Activated T-cell treated with anti-CD3 and anti-CD28 coated beads, Interleukin-2, amount 50 U/mL, for 24 hours (primary cell): ENCODE measurements at regions not wholly inside any gene's neighbourhood (a gene's known extent, or its start where the extent isn't known, plus 50 kb on each side); places are given as distances from the start of the nearest gene placed in this dataset.
"Not testable (repeated sequence)": the region's sequence is repeated elsewhere in the genome, so short reads cannot be mapped to it uniquely, and the experiment has no call there.

Experiments used
- DNase-seq: peaks from one replicate; pipeline ENCODE4 v3.0.0-alpha.2; 2020
- H3K27ac Mint-ChIP-seq: 2 replicates; pipeline ENCODE4 v1.8.0; 2020; ENCODE audit warnings: mild to moderate bottlenecking, mixed read lengths
- H3K27me3 Mint-ChIP-seq: 2 replicates; pipeline ENCODE4 v1.8.0; 2020; ENCODE audit warnings: mixed read lengths
- H3K36me3 Mint-ChIP-seq: 2 replicates; pipeline ENCODE4 v1.8.0; 2020; ENCODE audit warnings: low read depth, mixed read lengths
- H3K4me1 Mint-ChIP-seq: 2 replicates; pipeline ENCODE4 v1.8.0; 2020; ENCODE audit warnings: low read depth, mixed read lengths
- H3K4me3 Mint-ChIP-seq: 2 replicates; pipeline ENCODE4 v1.8.0; 2020; ENCODE audit warnings: mild to moderate bottlenecking, moderate library complexity, mixed read lengths
- H3K9me3 Mint-ChIP-seq: 2 replicates; pipeline ENCODE4 v1.8.0; 2020; ENCODE audit warnings: mixed read lengths

DNA sequence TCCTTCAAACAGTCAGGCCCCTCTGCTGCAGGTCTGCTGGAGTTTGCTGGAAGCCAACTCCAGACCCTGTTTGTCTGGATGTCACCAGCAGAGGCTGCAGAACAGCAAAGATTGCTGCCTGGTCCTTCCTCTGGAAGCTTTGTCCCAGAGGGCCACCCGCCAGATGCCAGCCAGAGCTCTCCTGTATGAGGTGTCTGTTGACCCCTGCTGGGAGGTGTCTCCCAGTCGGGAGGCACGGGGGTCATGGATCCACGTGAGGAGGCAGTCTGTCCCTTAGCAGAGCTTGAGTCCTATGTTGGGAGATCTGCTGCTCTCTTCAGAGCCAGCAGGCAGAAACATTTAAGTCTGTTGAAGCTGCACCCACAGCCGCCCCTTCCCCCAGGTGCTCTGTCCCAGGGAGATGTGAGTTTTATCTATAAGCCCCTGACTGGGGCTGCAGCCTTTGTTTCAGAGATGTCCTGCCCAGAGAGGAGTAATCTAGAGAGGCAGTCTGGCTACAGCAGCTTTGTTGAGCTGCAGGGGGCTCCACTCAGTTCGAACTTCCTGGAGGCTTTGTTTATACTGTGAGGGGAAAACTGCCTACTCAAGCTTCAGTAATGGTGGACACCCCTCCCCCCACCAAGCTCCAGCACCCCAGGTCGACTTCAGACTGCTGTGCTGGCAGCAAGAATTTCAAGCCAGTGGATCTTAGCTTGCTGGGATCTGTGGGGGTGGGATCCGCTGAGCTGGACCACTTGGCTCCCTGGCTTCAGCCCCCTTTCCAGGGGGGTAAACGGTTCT is 72.1 kb downstream of the OGFRL1 start:
- not testable (repeated sequence) for H3K4me3 Mint-ChIP-seq, H3K9me3 Mint-ChIP-seq, H3K36me3 Mint-ChIP-seq, H3K4me1 Mint-ChIP-seq, H3K27ac Mint-ChIP-seq, DNase-seq
- peaks cover 36% of the 10 kb centered on the region for H3K27me3 Mint-ChIP-seq

DNA sequence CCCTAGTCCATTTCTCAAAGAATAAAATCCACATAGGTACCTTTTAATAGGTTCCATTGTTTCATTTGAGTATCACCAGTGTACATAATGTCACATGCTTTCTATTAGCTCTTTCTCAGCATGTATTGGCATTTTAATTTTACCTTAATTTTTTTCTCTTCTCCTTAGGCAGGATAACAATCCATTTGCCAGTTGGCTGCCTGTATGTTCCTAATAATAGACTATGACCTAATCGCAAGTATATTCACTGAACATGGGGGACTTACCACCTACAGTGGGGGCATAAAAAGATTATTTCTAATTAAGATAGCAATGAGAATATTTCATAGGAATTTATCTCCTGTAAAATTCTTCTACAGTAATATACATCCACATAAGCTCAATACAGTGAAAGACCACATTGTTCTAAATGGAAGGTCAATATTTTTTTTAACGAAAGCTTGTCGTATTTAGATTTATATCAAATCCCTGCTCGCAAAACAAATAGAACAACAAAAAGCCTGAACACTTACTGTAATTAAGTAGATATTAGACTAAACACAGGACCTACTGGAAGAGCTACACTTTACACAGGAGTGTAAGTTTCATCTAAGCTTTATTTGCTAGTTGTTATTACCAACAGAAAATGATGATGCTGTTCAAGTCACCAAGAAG is 76.4 kb downstream of the OGFRL1 start:
- H3K4me3 Mint-ChIP-seq = no peak overlapping the region
- no peak for DNase-seq
- H3K27ac Mint-ChIP-seq = no peak overlapping the region

DNA sequence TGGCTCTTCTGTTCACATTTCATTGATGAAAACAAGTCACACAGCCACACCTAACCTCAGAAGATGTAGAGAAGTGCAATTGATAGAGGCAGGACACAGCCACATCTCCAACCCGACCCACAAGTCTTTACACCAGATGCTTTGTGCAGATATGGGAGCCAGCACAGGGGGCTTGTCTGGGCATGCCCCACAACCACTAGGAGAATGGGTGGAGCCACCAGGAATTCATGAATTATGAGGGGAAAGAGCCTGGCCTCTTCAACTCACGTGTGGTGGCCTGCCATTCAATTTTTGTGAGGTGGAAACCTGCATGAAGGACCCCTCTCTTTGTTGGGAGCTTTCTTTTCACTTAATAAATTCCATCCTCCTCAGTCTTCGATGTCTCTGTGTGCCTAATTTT is 79.1 kb downstream of the OGFRL1 start:
- Mint-ChIP-seq H3K9me3 (no peaks in the 10 kb centered on the region), H3K36me3 (no peaks in the 10 kb centered on the region), H3K27ac (no peak overlapping the region), H3K4me1 (peaks cover 4% of the 10 kb centered on the region), H3K27me3 (peaks cover 22% of the 10 kb centered on the region), H3K4me3 (no peak overlapping the region)
- no peak for DNase-seq

More for the DNA sequence above, 76.4 kb downstream of the OGFRL1 start:
- Mint-ChIP-seq H3K27me3 (peaks cover 29% of the 10 kb centered on the region), H3K9me3 (no peaks in the 10 kb centered on the region), H3K36me3 (no peaks in the 10 kb centered on the region), H3K4me1 (peaks cover 4% of the 10 kb centered on the region)

DNA sequence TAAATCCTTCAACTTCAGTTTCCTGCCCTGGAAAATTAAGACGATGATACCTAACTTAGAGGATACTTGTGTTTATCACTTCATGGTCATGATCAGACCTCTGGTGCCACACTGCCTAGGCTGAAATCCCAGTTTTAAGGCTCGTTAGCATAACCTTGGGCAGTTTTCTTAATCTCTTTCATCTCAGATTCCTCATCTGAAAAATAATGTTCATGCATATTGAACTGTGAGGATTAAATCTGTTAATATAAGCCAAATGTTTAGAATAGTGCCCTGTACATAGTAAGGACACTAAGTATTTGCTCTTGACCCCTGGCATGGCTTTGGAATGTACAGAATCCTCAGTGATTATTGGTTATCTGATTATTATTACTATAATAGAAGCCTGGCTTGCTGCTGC is 79.7 kb downstream of the OGFRL1 start:
- no peak for DNase-seq
- Mint-ChIP-seq H3K36me3 (no peaks in the 10 kb centered on the region), H3K4me1 (peaks cover 4% of the 10 kb centered on the region), H3K9me3 (no peaks in the 10 kb centered on the region), H3K27me3 (peaks cover 19% of the 10 kb centered on the region), H3K27ac (no peak overlapping the region), H3K4me3 (no peak overlapping the region)

DNA sequence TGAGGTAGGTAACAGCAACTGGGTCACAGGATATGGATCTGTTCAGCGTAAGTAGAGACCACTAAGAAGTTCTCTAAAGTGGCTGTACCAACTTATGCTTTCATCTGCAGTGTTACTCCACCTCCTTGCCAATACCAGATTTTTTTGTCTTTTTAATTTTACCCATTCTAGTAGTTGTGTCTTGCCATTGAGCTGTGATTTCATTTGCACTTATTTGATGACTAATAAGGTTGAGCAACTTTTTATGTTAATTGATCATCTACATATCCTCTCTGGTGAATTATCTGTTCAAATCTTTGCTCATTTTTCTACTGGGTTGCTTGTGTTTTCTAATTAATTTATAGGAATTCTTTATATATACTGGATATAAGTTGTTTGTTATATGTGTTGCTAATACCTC is 82.9 kb downstream of the OGFRL1 start:
- H3K4me1 Mint-ChIP-seq = peaks cover 2% of the 10 kb centered on the region
- H3K36me3 Mint-ChIP-seq = no peaks in the 10 kb centered on the region
- peaks cover 4% of the 10 kb centered on the region for H3K9me3 Mint-ChIP-seq
- H3K27ac Mint-ChIP-seq = no peak overlapping the region
- H3K27me3 Mint-ChIP-seq = peaks cover 27% of the 10 kb centered on the region
- no peak overlapping the region for H3K4me3 Mint-ChIP-seq
- DNase-seq = no peak

DNA sequence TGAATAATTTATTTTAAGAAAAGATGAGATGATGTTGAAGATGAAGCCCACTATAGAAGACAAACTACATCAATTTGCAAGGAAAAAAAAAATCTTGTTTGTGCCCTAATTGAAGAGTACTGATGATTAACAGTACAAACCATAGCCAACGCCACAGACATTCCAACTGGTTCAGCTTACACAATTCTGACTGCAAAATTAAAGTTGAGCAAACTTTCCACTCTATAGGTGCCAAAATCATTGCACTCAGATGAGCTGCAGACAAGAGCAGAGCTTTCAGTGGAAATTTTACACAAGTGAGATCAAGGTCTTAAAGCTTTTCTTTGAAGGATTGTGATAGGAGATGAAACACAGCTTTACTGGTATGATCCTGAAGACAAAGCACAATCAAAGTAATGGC is 85.3 kb downstream of the OGFRL1 start:
- Mint-ChIP-seq H3K4me3 (no peak overlapping the region), H3K27me3 (peaks cover 23% of the 10 kb centered on the region)

DNA sequence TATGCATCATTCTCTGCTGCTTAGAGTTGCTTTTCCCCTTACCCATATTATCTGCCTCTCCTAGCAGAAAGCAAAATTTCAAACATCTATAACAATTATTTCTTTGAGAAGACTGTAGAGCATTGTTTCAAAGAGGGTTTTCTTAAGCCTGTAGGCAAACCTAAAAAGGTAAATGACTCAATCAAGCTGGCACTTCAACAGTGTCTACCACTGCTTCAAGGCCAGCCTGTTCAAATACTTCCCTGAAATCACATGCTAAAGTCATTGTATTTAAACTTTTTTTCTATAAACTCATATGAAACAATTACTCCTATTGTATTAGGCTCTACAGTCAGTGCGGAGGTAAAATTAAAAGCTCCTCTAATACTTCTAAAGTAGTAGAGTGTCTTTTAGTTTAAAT is 87.1 kb downstream of the OGFRL1 start:
- Mint-ChIP-seq H3K27me3 (peaks cover 22% of the 10 kb centered on the region), H3K36me3 (no peaks in the 10 kb centered on the region), H3K9me3 (peaks cover 4% of the 10 kb centered on the region), H3K4me3 (no peak overlapping the region), H3K27ac (no peak overlapping the region), H3K4me1 (no peaks in the 10 kb centered on the region)
- no peak for DNase-seq

More for the DNA sequence above, 85.3 kb downstream of the OGFRL1 start:
- Mint-ChIP-seq H3K36me3 (no peaks in the 10 kb centered on the region), H3K9me3 (peaks cover 4% of the 10 kb centered on the region), H3K4me1 (no peaks in the 10 kb centered on the region), H3K27ac (no peak overlapping the region)
- DNase-seq = no peak

DNA sequence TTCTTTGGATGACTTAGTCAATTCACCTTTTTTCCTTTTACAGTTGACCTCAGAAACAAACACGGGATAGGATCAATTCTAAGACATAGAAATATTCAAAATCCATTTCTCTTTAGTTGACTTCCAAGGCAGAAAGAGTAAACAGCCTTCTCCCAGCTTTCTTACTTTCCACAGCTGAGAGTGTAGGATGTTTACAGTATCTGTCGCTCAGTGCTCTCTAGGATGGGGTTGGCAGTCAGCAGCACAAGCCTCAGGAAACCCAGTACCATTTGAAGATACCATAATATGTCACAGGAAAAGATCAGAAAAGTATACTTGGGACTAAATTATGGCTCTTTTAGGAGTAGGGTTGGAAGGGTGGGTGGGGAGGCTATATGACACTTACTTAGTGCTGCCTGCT is 88.2 kb downstream of the OGFRL1 start:
- DNase-seq = no peak
- Mint-ChIP-seq H3K4me3 (no peak overlapping the region), H3K36me3 (no peaks in the 10 kb centered on the region), H3K4me1 (no peaks in the 10 kb centered on the region), H3K9me3 (peaks cover 4% of the 10 kb centered on the region), H3K27ac (no peak overlapping the region), H3K27me3 (peaks cover 17% of the 10 kb centered on the region)

DNA sequence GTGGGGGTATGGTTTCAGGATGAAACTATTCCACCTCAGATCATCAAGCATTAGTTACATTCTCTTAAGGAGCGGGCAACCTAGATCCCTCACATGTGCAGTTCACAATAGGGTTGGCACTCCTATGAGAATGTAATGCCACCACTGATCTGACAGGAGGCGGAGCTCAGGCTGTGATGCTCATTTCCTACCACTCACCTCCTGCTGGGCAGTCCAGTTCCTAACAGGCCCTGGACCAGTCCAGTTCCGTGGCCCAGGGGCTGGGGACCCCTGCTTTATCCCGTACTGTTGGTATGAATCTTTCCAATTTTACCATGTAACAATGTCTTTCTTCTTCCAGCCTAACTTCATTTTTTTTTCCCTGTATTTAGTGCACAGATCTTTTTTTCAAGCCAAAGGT is 94.9 kb downstream of the OGFRL1 start:
- Mint-ChIP-seq H3K27me3 (peaks cover 10% of the 10 kb centered on the region), H3K27ac (no peak overlapping the region), H3K4me1 (no peaks in the 10 kb centered on the region)

DNA sequence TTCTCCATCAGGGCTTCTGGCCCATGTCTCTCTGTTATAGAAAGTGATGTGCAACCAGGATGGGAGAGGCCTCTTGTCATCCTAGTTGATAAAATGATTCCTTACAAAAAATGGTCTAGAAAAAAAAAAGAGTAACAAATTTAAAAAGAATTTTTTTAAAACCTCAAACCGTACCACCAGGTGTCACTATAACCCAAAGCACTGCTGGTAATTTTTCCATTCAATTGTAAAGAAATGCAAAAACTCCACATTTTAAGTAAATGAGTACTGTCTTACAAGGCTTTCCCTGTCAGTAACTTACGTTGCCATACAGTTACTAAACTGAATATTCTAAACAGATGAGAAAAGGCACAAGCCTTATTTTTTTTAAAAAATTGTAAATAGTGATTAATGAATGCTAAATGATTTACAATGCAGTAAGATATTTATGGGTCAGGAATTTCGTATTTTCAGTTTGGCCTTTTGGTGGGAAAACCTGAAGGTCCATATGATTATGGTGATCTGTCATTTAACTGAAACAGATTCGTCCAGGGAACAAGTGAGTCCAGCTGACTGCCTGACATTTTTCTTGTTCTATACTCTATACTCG is 95.4 kb downstream of the OGFRL1 start:
- peaks cover 10% of the 10 kb centered on the region for H3K27me3 Mint-ChIP-seq
- H3K9me3 Mint-ChIP-seq = no peaks in the 10 kb centered on the region
- H3K4me3 Mint-ChIP-seq = no peak overlapping the region
- H3K4me1 Mint-ChIP-seq = no peaks in the 10 kb centered on the region
- no peak for DNase-seq
- H3K36me3 Mint-ChIP-seq = no peaks in the 10 kb centered on the region
- H3K27ac Mint-ChIP-seq = no peak overlapping the region

More for the DNA sequence above, 94.9 kb downstream of the OGFRL1 start:
- Mint-ChIP-seq H3K4me3 (no peak overlapping the region), H3K9me3 (no peaks in the 10 kb centered on the region), H3K36me3 (no peaks in the 10 kb centered on the region)
- no peak for DNase-seq

DNA sequence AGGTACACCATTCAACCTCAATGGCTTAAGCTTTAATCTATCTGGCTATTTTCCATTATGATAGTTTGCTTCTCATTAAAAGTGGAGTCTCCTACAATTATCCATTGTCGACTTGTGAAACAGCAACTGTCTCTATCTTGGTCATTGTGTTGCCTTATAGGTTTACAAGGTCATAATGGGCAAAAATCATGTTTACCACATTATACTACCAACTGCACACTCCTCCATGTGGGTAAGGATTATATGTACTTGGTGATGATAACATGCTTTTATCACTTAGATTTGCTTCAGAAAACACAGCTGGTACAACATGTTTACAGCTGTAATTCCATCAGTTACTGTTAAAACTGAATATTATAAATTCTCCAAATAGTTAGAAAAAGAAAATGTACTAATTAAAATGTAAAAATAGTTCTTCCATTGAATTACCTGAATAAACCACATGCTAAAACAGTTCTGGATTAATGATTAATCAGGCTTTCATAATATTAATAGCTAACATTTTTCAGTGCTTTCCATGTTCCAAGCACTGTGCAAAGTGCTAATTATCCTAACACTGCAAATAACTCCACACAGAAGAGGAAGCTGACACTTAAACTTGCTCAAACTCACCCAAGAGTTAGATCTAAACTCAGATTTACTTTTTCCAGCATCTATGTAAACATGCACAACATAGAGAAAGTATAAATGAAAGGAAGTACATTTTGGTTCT is 96.7 kb downstream of the OGFRL1 start:
- Mint-ChIP-seq H3K27me3 (peaks cover 16% of the 10 kb centered on the region), H3K27ac (no peak overlapping the region), H3K9me3 (no peaks in the 10 kb centered on the region), H3K4me3 (no peak overlapping the region), H3K36me3 (no peaks in the 10 kb centered on the region), H3K4me1 (no peaks in the 10 kb centered on the region)
- no peak for DNase-seq

DNA sequence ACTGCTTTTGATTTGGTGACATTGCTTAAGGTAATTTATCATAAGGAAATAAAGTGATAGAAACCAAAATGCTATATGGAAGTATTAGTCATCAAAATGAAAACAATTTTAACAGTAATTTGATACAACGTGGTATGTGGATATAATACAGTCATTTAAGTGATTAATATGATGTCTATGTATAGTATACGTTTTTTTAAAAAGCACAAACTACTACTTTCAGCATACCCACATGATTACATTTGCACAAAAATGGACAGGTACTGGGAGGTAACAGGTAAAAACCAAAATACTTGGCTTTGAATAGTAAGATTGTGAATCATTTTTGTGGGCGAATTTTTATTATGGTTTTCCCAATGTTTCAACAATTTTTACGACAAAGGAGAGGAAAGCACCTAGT is 97.6 kb downstream of the OGFRL1 start:
- Mint-ChIP-seq H3K36me3 (no peaks in the 10 kb centered on the region), H3K4me1 (no peaks in the 10 kb centered on the region), H3K4me3 (no peak overlapping the region), H3K27me3 (peaks cover 13% of the 10 kb centered on the region), H3K27ac (no peak overlapping the region), H3K9me3 (no peaks in the 10 kb centered on the region)
- no peak for DNase-seq

DNA sequence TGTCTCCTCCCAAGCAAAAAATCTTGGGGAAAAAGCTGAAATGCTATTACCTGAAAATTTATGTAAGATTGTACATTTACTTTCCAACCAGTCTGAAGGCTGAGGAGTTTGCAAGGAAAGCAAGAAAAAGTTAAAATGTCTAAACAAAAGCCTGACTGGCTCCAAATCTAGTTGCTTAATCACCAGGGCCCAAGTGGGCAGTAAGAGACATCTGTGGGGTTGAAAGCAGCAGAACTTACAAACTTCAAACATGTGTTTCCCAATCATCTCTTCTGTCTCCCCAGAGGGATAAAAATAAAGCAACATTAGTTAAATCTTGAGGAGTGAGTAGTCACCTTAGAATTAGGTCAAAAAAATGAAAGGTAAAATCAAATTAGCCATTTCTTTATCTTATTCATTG is 98.6 kb downstream of the OGFRL1 start:
- no peak overlapping the region for H3K4me3 Mint-ChIP-seq
- H3K36me3 Mint-ChIP-seq = no peaks in the 10 kb centered on the region
- DNase-seq = no peak
- H3K27me3 Mint-ChIP-seq = peaks cover 21% of the 10 kb centered on the region
- H3K27ac Mint-ChIP-seq = no peak overlapping the region
- no peaks in the 10 kb centered on the region for H3K9me3 Mint-ChIP-seq
- H3K4me1 Mint-ChIP-seq = no peaks in the 10 kb centered on the region

DNA sequence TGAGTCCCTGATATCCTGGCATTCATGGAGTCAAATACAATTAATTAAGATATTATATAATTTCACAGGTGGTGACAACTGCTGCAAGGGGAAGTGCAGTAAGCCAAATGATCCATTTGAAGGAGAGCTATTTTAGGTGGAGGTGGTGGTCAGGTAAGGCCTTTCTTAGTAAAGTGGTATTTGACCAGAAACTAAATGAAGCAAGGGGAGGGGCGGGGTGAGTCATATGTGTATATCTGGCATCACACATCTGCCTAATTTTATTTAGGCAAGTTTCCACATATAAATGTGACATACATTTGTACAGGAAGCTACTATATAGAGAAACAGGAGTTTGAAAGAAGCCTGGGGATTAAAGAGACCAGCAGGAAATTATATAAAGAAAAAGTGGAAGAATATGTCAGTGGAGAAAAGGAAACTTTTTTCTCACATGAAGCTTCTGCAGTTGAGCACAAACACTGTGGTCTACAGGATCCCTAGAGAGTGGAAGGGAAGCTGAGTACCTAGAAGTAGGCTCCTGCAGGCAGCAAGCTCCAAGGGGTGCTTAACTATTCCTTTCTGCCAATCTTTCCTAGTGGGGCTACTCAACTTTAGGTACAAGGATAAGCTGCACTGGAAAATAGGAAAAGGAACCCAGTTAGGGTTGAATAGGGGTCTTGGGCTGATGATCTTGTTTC is 99.6 kb downstream of the OGFRL1 start:
- H3K27me3 Mint-ChIP-seq = peaks cover 19% of the 10 kb centered on the region

More for the DNA sequence above, 99.6 kb downstream of the OGFRL1 start:
- H3K4me1 Mint-ChIP-seq = no peaks in the 10 kb centered on the region
- H3K27ac Mint-ChIP-seq = no peak overlapping the region
- H3K4me3 Mint-ChIP-seq = no peak overlapping the region
- no peaks in the 10 kb centered on the region for H3K36me3 Mint-ChIP-seq
- H3K9me3 Mint-ChIP-seq = no peaks in the 10 kb centered on the region
- DNase-seq = no peak
